Kidney tubule cell (primary cell): ENCODE measurements at regions not wholly inside any gene's neighbourhood (a gene's known extent, or its start where the extent isn't known, plus 50 kb on each side); places are given as distances from the start of the nearest gene placed in this dataset.
"Not testable (repeated sequence)": the region's sequence is repeated elsewhere in the genome, so short reads cannot be mapped to it uniquely, and the experiment has no call there.

Experiments
- DNase-seq: peaks from one replicate; pipeline ENCODE4 v3.0.0-alpha.2; 2018; ENCODE audit warnings: low spot score

DNA sequence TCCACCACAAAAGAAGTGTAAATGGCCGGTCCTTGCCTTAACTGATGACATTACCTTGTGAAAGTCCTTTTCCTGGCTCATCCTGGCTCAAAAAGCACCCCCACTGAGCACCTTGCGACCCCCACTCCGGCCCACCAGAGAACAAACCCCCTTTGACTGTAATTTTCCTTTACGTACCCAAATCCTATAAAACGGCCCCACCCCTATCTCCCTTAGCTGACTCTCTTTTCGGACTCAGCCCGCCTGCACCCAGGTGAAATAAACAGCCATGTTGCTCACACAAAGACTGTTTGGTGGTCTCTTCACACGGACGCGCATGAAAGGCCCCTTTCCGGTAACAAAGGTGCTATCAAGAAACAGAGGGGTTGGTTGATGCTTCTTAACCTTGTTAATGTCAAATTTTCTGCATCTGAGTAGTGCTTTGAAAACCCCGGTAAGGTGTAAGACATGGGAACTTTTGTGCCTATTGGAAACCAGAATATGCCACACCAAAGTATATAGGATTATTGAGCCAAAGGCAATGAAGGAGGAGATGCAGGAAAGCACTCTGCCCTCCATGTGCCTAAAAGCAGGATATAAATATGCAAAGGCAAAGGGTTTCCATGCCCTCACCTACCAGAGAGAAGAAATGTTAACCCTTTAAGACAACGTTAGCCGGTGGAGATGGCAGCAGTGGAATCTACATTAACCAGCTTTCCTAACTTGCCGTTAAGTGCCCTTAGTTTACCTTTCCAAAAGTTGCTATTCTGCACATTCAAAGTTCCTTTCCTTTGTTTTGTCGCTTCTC is 105.4 kb upstream of the LDB2 start:
- DNase-seq = not testable (repeated sequence)

DNA sequence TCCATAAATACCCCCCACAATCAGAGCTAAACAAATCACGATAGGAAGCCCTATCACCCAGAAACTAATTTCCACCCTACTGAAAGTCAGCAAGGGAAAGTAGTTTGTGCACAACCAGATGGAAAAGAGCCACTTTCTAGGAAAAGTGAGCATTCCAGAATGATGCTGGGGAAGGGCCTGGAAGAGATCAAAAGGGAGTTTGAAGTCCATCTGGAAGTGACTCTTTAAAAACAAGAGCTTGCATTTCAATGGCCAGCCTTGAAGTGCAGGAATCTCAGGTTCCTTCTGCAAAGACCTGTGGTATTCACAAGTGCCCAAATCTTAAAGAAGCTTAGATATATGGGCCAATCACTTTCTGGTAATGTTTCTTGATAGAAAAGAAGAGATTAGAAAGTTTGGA is 97.0 kb upstream of the LDB2 start:
- no peak for DNase-seq

DNA sequence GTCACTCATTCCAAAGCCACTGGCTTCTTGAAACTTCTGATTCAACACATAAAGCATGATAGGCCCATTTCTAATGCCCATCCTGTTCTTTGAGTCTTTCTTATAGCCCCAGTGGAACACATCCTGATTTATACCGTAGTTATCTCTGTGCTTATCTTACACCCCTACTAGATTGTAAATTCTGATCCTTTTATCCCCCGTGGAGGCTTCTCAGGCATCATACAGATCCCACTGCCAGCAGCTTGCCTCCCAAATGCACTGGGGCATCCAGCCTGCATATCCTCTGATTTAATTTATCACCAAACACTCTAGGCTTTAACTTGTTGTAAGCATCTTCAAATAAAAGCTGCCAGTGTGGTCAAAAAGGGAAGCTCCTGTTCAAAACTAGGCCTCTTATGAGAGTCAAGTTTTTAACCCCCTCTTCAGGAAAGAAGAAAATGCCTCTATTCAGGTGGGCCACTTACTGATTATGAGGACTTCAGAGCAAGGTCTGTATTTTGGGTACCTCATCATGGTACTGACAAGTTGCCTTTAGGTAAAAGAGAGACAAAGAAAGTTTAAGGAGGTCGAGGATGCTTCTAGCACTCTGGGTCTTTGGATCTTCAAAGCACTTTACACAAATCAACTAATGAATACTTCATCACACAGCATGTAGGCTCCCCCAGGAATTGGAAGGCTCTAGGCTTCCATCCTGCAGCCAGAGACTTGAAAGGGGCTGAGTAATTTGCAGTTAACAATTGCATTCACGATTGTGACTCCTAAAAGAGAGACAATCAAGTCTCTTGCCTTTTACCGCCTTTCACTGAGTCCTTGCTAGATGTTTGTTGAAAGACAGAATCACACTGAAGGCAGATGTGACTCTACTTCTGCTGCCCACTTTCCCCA is 95.8 kb upstream of the LDB2 start:
- no peak for DNase-seq

DNA sequence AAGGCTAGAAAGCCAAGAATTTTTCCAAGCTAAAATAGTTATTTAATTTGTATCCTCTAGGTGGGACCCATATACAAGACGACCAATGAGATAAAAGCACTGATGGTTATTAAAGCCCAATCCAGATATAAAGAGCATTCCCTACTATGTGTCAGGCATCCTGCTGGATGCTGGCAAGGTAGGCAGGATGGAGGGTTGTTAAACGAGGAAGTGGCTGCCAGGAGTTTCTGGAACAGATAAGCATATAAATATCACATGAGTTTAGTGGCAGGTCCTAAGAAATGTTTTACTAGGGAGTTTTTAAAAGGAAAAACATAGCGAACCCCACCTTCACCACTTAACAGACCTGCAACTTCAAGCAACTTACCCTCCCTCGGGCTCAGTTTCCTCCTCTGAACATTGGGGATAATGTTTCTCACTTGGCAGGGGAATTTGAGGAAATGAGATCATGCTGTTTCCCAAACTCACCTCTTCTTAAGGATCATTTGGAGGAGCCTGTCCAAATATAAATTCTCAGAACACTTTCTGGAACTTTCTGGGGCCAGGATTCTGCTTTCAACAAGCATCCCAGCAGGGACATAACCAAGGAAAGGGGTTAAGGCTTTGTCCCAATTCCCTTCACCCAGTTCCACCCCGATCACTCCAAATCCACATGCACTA is 94.3 kb upstream of the LDB2 start:
- DNase-seq = no peak

DNA sequence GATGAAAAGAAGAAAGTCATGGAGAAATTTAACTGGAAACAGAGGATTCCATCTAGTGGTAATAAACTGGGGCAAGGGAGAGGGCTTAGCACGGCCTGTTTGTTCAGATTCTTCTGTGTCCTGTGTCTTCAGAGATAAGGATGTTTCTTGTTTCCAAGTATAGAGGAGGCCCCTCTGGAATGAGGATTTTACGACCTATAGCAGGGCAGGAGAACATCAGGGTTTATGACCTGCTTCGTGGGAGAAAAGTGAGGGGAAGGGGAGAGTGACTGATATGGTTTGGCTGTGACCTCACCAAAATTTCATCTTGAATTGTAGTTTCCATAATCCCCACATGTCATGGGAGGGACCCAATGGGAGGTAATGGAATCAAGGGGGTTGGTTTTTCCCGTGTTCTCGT is 93.0 kb upstream of the LDB2 start:
- no peak for DNase-seq

DNA sequence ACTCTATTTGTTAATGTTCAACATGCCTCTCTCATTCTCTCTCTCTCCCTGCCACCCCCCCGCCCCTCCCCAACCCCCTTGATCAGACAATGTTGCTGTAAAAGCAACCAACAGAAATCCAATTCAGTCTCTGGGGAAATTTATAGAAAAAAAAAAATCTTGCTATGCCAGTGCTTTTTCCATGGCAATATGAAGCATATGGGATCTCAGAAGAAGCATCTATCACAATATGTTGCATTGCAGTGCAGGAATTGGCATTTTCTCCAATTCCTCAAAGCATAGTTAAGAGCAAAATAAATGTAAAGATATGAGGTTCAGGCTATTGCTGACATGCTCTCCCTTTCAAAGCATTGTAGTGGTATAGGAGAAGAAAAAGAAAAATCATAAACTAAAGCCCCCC is 90.9 kb upstream of the LDB2 start:
- no peak for DNase-seq

DNA sequence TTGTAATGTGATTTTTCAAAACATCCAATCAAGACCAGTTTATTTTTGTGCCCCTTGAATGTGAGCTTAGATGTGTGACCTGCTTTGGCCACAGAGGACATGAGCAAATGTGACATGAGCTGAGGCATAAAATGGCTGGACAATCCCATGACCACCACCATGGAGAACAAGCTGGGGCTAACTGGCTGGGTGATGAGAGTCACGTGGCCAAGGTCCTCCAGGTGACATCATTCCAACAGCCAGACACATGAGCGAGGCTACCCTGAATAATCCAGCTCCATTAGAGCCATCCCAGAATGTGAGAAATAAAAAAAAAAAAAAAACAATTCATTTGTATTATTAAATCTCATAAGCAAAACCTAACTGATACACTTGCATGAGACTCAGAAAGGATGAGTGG is 90.4 kb upstream of the LDB2 start:
- no peak for DNase-seq

DNA sequence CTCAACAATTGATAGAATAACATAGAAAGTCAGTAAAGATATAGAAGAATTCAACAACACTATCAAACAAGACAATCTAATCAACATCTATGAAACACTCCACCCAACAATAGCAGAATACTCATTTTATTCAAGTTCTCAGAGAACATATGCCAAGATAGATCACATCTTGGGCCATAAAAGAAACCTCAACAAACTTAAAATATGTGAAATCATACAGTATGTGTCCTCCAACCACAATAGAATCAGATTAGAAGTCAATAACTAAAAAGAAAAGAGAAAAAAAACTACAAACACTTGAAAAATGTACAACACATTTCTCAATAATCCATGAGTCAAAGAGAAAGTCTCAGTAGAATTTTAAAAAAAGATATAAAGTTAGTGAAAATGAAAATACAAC is 78.6 kb upstream of the LDB2 start:
- no peak for DNase-seq

DNA sequence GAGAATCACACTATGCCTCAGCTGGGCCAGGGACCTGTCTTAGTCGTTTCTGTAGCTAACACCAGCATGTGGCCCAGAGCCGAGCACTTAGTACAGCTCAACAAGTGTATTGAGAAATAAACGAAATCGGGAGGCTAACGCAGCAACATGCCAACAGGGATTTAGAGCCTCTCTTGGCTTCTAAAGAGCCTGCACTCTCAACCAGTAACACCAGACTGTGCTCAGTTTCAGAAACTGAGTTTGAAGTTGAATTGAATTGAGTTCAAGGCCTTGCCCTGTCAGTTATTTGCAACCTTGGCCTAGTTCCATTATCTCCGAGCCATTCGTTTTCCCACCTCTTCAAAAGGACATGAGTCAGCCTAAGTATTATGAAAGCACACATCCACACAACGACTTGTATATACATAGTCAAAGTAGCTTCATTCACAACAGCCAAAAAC is 71.3 kb upstream of the LDB2 start:
- no peak for DNase-seq

DNA sequence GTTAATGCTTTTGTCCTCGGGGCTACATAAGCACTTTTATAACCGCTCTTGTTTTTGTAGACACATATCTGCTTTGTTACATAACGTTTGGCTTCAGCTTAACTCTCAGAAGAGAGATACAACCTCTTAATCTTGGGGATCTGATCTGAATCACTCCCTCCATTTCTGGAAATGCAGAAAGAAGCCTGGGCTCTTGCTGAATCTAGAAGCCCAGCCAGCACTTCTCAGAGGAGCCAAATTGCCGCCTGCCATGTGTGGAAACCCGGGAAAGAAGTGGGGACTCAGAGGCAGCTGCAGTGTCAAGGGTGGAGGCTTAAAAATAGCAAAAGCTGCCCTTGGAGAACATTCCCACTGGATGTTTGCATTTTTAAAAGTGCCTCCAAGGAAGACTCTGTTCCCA is 69.3 kb upstream of the LDB2 start:
- DNase-seq = no peak

DNA sequence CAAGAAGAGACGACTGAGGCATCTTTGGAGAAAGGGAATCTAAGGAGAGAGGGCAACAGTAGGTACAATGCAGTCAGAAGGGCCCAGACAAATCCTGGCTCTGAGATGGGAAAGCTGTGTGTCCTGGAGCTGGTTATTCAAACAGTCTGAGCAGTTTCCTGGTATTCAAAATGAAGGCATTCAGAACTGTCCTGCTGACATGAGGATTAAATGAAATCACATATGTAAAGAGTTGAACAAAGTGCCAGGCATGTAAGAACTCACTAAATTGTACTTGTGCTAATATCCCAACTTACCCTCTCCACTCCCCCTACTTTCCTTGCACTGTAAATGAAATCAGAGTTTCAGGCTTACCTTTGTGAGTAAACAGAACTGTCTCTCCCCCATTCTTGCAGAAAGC is 60.9 kb upstream of the LDB2 start:
- DNase-seq = no peak

DNA sequence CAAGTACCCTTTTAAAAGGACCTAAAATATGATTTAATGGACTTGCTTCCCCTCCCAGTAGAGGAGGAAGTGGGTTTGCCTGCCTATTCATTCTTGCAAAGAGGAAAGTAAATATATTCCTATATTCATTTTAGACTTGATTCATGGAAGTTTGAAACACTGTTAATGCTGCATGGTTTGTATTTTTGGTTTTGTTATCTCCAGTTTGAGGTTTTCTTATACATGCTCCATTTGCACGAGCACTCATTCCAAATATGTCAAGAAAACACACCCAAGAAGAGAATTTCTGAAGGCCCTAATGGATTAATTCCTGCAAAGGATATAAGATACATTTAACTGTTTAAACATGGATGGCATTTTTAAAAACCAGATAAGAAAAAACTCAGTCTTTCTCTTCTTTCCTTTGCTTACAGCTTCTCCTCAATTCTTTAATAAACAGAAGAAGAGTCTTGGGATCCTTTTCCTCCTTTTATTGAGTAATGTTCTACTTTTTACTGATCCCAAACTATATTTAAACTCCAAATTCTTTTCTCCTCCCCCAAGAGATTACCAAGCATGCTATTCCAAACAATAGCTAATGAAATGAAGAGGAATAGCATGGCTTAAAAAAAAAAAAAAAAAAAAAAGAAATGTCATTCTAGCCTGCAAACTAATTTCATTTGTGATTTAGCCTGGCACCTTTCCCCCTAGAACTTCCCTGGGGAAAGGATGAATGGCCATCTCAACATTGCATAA is 54.6 kb upstream of the LDB2 start:
- no peak for DNase-seq

DNA sequence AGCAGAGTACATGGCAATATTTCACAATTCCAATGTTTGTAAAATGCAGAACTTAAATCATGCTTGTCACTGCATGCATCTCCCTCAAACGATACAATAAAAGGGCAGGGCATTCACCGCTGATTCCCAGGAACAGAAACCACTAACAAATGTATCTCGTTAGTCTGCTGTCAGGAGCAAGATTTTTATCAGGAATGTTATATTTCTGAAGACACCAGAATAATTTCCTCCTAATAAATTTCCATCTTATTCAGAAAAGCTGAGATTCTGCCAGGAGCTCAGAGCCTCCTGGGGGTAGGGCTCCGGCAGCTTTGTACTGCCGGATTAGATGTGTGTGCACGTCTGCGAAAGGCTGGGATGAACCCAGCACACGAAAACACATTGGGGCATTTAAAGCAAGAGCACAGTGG is 54.0 kb upstream of the LDB2 start:
- no peak for DNase-seq
